Naive thymus-derived CD4-positive, alpha-beta T cell (primary cell): ENCODE measurements at regions not wholly inside any gene's neighbourhood (a gene's known extent, or its start where the extent isn't known, plus 50 kb on each side); places are given as distances from the start of the nearest gene placed in this dataset.

Experiments used
- ATAC-seq: fragments of 150-1000 bp; cut with Tn5 transposase; 2 replicates; pipeline ENCODE4 v1.10.0; 2021; ENCODE audit warnings: mild to moderate bottlenecking, moderate library complexity
- CTCF ChIA-PET: fragments of 350-600 bp; sonication (Branson Sonifier 250); formaldehyde crosslinking; loops from one replicate; lab custom pipeline; 2021; ENCODE audit warnings: antibody characterized with exemption; lab: Charles Lee
- POLR2A ChIA-PET: fragments of 350-600 bp; sonication (Branson Sonifier 250); formaldehyde crosslinking; loops from one replicate; lab custom pipeline; 2021; ENCODE audit warnings: antibody characterized with exemption, inconsistent platforms; lab: Charles Lee
- DNase-seq, 9 donors: peaks; one replicate each; pipeline versions ENCODE4 v3.0.0 to v3.0.0-alpha.2; 2020 to 2022; ENCODE audit warnings: mixed read lengths in 1 of 9
- H3K27ac ChIP-seq: one replicate; pipeline ENCODE4 v1.7.0; 2013; ENCODE audit warnings: mild to moderate bottlenecking, low read depth, low read length, moderate library complexity
- H3K27me3 ChIP-seq, 2 donors: one replicate each; pipeline ENCODE4 v1.7.0; 2013; ENCODE audit warnings: low read length in 2 of 2, mild to moderate bottlenecking in 2 of 2, moderate library complexity in 2 of 2; ENCODE audit not compliant: control insufficient read depth in 2 of 2, insufficient read depth in 2 of 2
- H3K36me3 ChIP-seq, 3 experiments: 1 replicate in 2 of 3; 2 replicates in 1 of 3; pipeline ENCODE4 v1.7.0; 2013; ENCODE audit warnings: low read length in 3 of 3, mild to moderate bottlenecking in 3 of 3, moderate library complexity in 1 of 3; ENCODE audit not compliant: insufficient read depth in 3 of 3, control insufficient read depth in 2 of 3
- H3K4me1 ChIP-seq, 2 donors: one replicate each; pipeline ENCODE4 v1.7.0; 2013; ENCODE audit warnings: low read length in 2 of 2, mild to moderate bottlenecking in 2 of 2, moderate library complexity in 1 of 2; ENCODE audit not compliant: control insufficient read depth in 2 of 2, insufficient read depth in 2 of 2
- H3K4me3 ChIP-seq: 2 replicates; pipeline ENCODE4 v1.7.0; 2013; ENCODE audit warnings: mild to moderate bottlenecking, low read length
- H3K9me3 ChIP-seq, 3 experiments: 1 replicate in 2 of 3; 2 replicates in 1 of 3; pipeline ENCODE4 v1.7.0; 2013; ENCODE audit warnings: low read length in 3 of 3; ENCODE audit not compliant: control insufficient read depth in 2 of 3
- H3K27ac Mint-ChIP-seq, 9 donors: one replicate each; pipeline ENCODE4 v1.8.0; 2020 to 2022; ENCODE audit warnings: mixed read lengths in 9 of 9, mild to moderate bottlenecking in 8 of 9, moderate library complexity in 5 of 9, inconsistent platforms in 2 of 9
- H3K27me3 Mint-ChIP-seq, 5 donors: one replicate each; pipeline ENCODE4 v1.8.0; 2021 to 2022; ENCODE audit warnings: mixed read lengths in 5 of 5, mild to moderate bottlenecking in 1 of 5
- H3K36me3 Mint-ChIP-seq, 5 donors: one replicate each; pipeline ENCODE4 v1.8.0; 2020 to 2022; ENCODE audit warnings: mixed read lengths in 5 of 5, mild to moderate bottlenecking in 3 of 5, inconsistent platforms in 1 of 5
- H3K4me1 Mint-ChIP-seq, 7 donors: one replicate each; pipeline ENCODE4 v1.8.0; 2020 to 2022; ENCODE audit warnings: mixed read lengths in 7 of 7, mild to moderate bottlenecking in 3 of 7, inconsistent platforms in 1 of 7
- H3K4me3 Mint-ChIP-seq, 10 donors: one replicate each; pipeline ENCODE4 v1.8.0; 2020 to 2022; ENCODE audit warnings: mild to moderate bottlenecking in 10 of 10, mixed read lengths in 10 of 10, moderate library complexity in 6 of 10, inconsistent platforms in 2 of 10
- H3K9me3 Mint-ChIP-seq, 11 donors: one replicate each; pipeline ENCODE4 v1.8.0; 2020 to 2022; ENCODE audit warnings: mixed read lengths in 11 of 11, mild to moderate bottlenecking in 4 of 11, inconsistent platforms in 1 of 11, moderate library complexity in 1 of 11
- intact Hi-C, 2 donors: fragments of 100-400 bp; cut with micrococcal nuclease; formaldehyde crosslinking; loops; one replicate each; pipeline ENCODE4 v1.15.1; 2023

DNA sequence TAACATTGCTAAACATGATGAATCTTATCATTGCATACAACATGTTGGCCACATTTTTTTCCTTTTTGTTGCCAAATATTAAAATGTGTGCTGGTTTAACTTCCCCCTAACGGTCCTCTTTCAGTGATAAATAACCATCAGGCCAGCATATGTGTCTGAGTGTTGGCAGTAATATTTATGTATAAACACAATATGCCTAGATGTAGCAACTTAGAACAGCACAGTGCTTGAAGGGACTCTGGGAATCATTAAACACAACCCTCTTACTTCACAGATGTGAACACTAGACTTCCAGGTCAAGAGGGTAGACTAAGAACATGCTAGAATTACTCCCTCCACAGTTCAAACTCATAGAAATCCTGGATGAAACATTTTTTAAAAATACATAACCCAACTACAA is 581.8 kb downstream of the PLPP3 start:
- H3K4me1 Mint-ChIP-seq = no peaks in the 10 kb centered on the region
- Histone ChIP-seq H3K4me1 (no peaks in the 10 kb centered on the region), H3K27ac (no peak overlapping the region), H3K36me3 (no peaks in the 10 kb centered on the region), H3K9me3 (no peaks in the 10 kb centered on the region), H3K27me3 (no peaks in the 10 kb centered on the region), H3K4me3 (no peak overlapping the region)
- no peaks in the 10 kb centered on the region for H3K36me3 Mint-ChIP-seq
- DNase-seq (no peak), ATAC-seq (no peak)
- CTCF ChIA-PET = no interaction called here
- H3K9me3 Mint-ChIP-seq = peaks cover 0 to 24% (median 8%) of the 10 kb centered on the region in 11 donors
- intact Hi-C loops = no loop called here
- peaks cover 0 to 14% (median 0%) of the 10 kb centered on the region in 5 donors for H3K27me3 Mint-ChIP-seq
- POLR2A ChIA-PET = no interaction called here
- H3K4me3 Mint-ChIP-seq = no peak overlapping the region
- no peak overlapping the region for H3K27ac Mint-ChIP-seq

DNA sequence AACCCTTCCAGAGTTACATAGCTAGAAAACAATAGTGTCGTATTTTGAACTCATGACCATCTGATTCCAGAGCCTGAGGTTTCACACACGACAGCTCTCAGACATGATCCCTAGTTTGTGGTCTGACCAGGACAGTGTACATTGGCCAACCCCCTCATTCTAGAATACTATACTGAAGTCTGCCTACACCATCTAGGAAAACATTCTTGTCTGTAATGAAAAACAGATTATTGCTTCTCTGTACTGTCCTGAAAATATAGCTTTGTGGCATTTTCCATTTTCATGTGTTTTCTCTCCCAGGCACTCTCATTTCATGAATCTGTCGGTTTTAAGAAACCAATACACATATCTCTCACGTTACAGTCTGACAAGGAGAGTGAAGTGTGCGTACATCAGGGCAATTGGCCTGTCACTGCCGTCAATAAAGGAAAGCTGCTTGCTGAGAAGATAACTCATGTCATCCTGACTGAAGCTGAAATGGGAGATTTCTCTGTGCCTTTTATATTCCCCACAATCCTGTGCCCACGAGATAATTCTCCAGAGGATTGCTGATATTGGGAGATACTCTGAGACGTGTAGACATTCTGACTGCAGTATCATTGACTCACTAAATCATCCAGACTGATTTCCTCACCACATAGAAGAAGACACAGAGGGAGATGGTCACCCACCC is 585.6 kb downstream of the PLPP3 start:
- Histone ChIP-seq H3K9me3 (no peaks in the 10 kb centered on the region), H3K4me1 (no peaks in the 10 kb centered on the region), H3K36me3 (no peaks in the 10 kb centered on the region), H3K27me3 (no peaks in the 10 kb centered on the region), H3K4me3 (no peak overlapping the region), H3K27ac (no peak overlapping the region)
- peaks cover 0 to 19% (median 8%) of the 10 kb centered on the region in 11 donors for H3K9me3 Mint-ChIP-seq
- H3K27ac Mint-ChIP-seq = no peak overlapping the region
- CTCF ChIA-PET = no interaction called here
- POLR2A ChIA-PET = no interaction called here
- no peaks in the 10 kb centered on the region for H3K36me3 Mint-ChIP-seq
- DNase-seq (no peak), ATAC-seq (no peak)
- peaks cover 0 to 14% (median 0%) of the 10 kb centered on the region in 5 donors for H3K27me3 Mint-ChIP-seq
- no peak overlapping the region for H3K4me3 Mint-ChIP-seq
- intact Hi-C loops = no loop called here
- H3K4me1 Mint-ChIP-seq = no peaks in the 10 kb centered on the region

DNA sequence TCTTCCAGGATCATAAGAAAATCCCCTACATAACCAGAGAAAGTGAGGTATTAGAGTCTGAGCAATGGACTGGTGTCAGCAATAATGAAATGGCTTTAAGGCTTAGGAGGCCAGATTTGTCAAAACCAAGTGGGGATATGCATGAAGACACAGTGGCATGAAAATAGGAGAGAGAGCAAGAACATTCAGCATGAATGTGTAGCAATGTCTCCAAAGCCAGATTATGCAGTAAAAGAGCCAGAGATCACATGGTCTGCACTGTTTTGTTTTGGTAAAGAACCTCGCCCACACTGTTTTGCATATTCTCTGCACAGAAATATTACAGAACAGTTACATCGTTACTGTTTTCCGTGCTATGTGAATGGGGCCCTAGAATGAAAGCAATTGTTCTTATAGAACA is 589.4 kb downstream of the PLPP3 start:
- H3K4me3 Mint-ChIP-seq = no peak overlapping the region
- ATAC-seq = no peak
- no peaks in the 10 kb centered on the region for H3K36me3 Mint-ChIP-seq
- no peaks in the 10 kb centered on the region for H3K9me3 ChIP-seq
- H3K36me3 ChIP-seq = no peaks in the 10 kb centered on the region
- no peak overlapping the region for H3K4me3 ChIP-seq
- CTCF ChIA-PET = no interaction called here
- intact Hi-C loops = no loop called here
- H3K9me3 Mint-ChIP-seq = peaks cover 0 to 7% (median 1%) of the 10 kb centered on the region in 11 donors
- POLR2A ChIA-PET = no interaction called here
- H3K27ac ChIP-seq = no peak overlapping the region
- no peak for DNase-seq
- no peaks in the 10 kb centered on the region for H3K4me1 ChIP-seq
- peaks cover 0 to 19% (median 0%) of the 10 kb centered on the region in 5 donors for H3K27me3 Mint-ChIP-seq
- H3K27ac Mint-ChIP-seq = no peak overlapping the region
- no peaks in the 10 kb centered on the region for H3K4me1 Mint-ChIP-seq
- no peaks in the 10 kb centered on the region for H3K27me3 ChIP-seq

DNA sequence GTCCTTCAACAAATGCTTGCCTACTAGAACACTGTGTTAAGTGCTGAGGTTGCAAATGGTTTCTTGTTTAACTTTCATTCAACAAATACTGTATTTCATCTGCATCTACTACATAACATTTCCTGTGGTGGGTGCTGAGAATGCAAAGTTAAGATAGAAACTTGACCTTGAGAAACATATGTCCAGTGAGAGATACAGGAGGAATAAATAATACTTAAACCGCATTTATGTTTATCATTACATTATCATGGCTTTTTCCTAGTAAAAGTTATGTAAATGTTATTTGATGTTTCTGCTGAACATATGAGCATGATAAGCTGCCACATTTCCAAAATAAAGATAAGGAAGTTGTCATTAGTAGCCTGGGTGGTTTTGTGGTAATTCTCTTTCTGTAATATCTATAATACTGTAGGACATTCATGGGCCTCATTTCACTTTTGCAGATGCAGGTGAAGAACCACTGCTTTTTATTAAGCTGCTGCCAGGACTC is 590.4 kb downstream of the PLPP3 start:
- DNase-seq (no peak), ATAC-seq (no peak)
- intact Hi-C loops = no loop called here
- Histone ChIP-seq H3K27me3 (no peaks in the 10 kb centered on the region), H3K9me3 (no peaks in the 10 kb centered on the region), H3K4me1 (no peaks in the 10 kb centered on the region), H3K36me3 (no peaks in the 10 kb centered on the region), H3K27ac (no peak overlapping the region), H3K4me3 (no peak overlapping the region)
- no peak overlapping the region for H3K27ac Mint-ChIP-seq
- CTCF ChIA-PET = no interaction called here
- H3K4me1 Mint-ChIP-seq = no peaks in the 10 kb centered on the region
- no peaks in the 10 kb centered on the region for H3K36me3 Mint-ChIP-seq
- peaks cover 0 to 3% (median 0%) of the 10 kb centered on the region in 11 donors for H3K9me3 Mint-ChIP-seq
- no peak overlapping the region for H3K4me3 Mint-ChIP-seq
- POLR2A ChIA-PET = no interaction called here
- H3K27me3 Mint-ChIP-seq = peaks cover 0 to 14% (median 0%) of the 10 kb centered on the region in 5 donors

GRCh38 chr1:55987491-55988249 is 591.7 kb downstream of the PLPP3 start:
- ATAC-seq = no peak
- peaks cover 0 to 8% (median 0%) of the 10 kb centered on the region in 5 donors for H3K27me3 Mint-ChIP-seq
- no peak overlapping the region for H3K27ac ChIP-seq

DNA sequence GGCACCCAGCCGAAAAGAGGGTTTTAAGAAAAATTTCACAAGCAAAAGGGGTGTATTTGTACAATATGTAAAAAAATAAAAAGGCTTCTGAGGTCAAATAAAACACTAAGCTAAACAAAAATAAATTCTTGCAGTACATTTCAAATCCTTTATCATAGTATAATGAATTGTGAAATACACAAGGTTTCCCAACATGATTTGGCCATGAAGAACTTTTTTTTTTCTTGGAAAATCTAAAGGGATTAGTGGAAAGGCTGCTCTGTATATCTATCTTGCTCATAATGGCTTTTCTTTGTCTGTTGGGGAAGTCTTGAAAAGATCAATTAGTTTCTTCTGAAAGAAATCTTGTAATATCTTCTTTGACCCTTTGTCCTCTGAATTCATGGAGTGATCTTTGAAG is 593.4 kb downstream of the PLPP3 start:
- H3K27ac Mint-ChIP-seq = no peak overlapping the region
- peaks cover 0 to 8% (median 0%) of the 10 kb centered on the region in 5 donors for H3K27me3 Mint-ChIP-seq
- Histone ChIP-seq H3K27ac (no peak overlapping the region), H3K36me3 (no peaks in the 10 kb centered on the region), H3K9me3 (no peaks in the 10 kb centered on the region), H3K27me3 (no peaks in the 10 kb centered on the region), H3K4me1 (no peaks in the 10 kb centered on the region), H3K4me3 (no peak overlapping the region)
- peaks cover 0 to 9% (median 0%) of the 10 kb centered on the region in 11 donors for H3K9me3 Mint-ChIP-seq
- intact Hi-C loops = no loop called here
- H3K4me3 Mint-ChIP-seq = no peak overlapping the region
- ChIA-PET CTCF (no interaction called here), POLR2A (no interaction called here)
- DNase-seq (no peak), ATAC-seq (no peak)
- no peaks in the 10 kb centered on the region for H3K36me3 Mint-ChIP-seq
- no peaks in the 10 kb centered on the region for H3K4me1 Mint-ChIP-seq

More at GRCh38 chr1:55987491-55988249, 591.7 kb downstream of the PLPP3 start:
- no peaks in the 10 kb centered on the region for H3K27me3 ChIP-seq
- peaks cover 0 to 3% (median 0%) of the 10 kb centered on the region in 11 donors for H3K9me3 Mint-ChIP-seq
- no peaks in the 10 kb centered on the region for H3K4me1 ChIP-seq
- intact Hi-C loops = no loop called here
- H3K36me3 ChIP-seq = no peaks in the 10 kb centered on the region
- no peaks in the 10 kb centered on the region for H3K36me3 Mint-ChIP-seq
- H3K4me1 Mint-ChIP-seq = no peaks in the 10 kb centered on the region
- no peaks in the 10 kb centered on the region for H3K9me3 ChIP-seq
- no peak overlapping the region for H3K27ac Mint-ChIP-seq
- H3K4me3 Mint-ChIP-seq = no peak overlapping the region
- ChIA-PET CTCF (interaction anchor here (0.7 kb wide), 1 partner anchor 148 kb away, joined by 3 read pairs; no protein-coding TSS in a partner anchor), POLR2A (no interaction called here)
- DNase-seq = no peak
- no peak overlapping the region for H3K4me3 ChIP-seq
